HG03558 (cell line): ENCODE measurements at regions not wholly inside any gene's neighbourhood (a gene's known extent, or its start where the extent isn't known, plus 50 kb on each side); places are given as distances from the start of the nearest gene placed in this dataset.
A peak's percentile ranks its signal among the peaks of the same experiment; 100 is the strongest.
"Not testable (repeated sequence)": the region's sequence is repeated elsewhere in the genome, so short reads cannot be mapped to it uniquely, and the experiment has no call there.

Experiments used
- ATAC-seq: cut with Tn5 transposase; IDR thresholded peaks from one replicate; pipeline ENCODE4 v1.9.1; 2021; ENCODE audit warnings: moderate number of reproducible peaks; ENCODE audit not compliant: unreplicated experiment; ENCODE audit errors: extremely low read depth

DNA sequence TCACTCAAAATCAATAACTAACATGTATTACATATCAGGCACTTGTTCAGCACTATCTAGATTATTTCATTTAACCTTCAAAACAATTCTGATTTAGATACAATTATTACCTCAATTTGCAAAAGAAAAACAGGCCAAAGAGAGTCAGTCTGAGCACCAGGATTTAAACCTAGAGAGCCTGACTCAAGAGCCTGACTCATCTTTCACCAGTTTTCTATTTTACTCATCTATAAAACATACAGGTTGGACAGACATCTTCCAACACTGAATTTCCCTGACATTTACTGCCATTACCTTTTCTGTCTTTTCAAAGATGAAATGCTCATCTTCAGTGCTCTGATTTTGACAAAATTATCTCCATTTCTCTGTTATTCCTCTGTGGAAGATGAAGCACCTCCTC lies 116.5 kb downstream of the MRPL39 start:
- ATAC-seq, result no peak

DNA sequence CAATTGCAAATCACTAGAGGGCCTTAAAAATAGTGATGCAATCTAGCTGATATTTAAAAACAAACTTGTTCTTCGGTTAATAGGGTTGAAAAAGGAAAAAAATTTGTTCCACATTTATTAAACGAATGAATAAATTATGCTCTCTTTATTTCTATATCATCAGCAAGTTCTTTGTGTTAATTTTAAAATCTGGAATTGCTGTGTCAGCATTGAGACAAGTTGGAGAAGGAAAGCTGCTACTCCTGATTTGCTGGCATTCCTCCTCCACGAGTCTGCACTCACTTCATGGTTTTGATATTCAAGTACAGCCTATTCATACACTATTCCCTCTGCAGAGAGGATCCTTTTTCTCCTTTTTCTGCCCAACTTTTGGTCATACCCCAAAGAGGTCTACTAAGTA lies 117.6 kb downstream of the MRPL39 start:
- no peak for ATAC-seq

DNA sequence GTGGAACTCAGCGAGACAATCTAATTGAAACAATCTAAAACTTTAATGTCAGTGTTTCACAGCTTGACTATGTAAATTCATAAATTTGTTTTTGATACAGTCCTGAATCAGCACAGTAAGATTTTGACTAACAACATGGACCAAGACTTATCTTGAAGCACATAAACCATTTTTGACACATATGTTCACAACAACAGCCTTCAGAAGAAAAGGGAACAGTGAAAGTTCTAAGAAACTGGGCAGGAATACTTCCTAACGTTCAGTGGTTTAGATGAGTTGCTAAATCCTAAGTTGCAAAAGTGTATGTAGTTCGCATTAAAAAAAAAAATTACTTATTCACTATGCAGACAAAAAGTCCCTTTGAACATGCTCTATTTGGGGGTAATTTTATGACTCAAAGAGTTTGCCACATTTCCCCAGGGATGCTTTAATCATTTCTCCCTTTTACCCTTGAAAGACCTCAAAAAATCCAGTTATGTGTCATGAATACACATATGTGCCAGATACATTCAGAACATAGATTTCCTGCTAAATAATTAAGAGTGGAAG lies 120.2 kb downstream of the MRPL39 start:
- peak; percentile 57 for ATAC-seq

DNA sequence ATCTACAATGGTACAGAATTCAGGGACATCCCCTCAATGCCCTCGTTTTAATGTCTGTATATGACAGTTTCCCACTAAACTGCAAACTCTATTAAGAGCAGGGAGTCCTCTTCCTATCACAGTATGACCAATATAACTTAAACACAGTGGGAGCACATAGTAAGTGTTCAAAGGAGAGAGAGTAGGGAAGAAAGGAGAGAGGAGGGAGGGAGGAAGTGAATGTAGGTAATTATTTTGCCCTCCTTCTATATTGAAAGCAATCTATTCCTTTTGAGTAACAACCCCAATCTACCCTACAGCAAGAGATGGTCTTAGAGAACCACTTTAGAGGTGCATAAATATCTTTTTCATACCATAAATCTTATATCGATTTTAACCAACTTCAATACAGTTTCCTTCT lies 121.4 kb downstream of the MRPL39 start:
- ATAC-seq, result no peak

DNA sequence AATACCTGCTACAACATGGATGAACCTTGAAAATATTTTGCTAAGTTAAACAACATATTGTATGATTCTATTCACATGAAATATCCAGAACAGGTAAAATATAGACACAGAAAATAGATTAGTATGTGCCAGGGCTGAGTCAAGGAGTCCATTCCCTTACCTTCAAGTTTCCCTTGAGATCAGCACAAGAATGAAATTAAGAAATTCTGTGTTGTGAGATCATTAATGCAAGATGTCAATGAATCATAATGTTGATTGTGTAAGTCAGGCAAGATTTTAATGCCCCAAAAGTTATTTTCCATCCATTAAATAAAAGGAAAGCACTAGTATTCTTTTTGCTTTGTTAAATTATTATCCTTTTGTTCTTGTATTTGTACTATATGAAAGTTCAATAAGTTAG lies 139.4 kb downstream of the MRPL39 start:
- no peak for ATAC-seq

DNA sequence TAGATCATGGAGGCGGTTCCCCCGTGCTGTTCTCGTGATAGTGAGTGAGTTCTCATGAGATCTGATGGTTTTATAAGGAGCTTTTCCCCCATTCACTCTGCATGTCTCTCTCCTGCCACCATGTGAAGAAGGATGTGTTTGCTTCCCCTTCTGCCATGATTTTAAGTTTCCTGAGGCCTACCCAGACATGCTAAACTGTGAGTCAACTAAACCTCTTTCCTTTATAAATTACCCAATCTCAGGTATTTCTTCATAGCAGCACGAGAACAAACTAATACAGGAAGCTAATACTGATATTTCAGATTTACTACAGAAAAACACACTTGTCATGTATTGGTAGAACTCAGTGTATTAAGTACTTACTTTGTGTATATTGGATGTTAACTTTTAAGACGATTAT lies 140.2 kb downstream of the MRPL39 start:
- not testable (repeated sequence) for ATAC-seq

DNA sequence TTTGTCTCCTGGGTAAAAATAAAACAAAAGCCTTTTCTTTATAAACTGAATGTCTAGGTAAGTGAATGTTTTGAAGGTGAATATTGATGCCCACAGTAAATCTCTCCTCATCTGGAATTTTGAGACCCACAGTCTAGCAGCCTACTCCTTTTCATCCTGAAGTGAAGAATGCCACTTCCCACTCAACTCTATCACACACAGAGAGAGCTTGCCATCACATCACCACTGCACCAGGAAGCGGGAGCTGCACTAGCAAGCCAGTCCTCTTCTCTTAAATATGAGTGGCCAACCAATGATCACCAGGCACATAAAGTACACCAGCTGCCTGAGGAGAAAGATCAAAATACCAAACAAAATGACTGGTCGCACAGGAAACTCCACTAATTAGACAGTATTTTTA lies 140.8 kb downstream of the MRPL39 start:
- ATAC-seq, result no peak

DNA sequence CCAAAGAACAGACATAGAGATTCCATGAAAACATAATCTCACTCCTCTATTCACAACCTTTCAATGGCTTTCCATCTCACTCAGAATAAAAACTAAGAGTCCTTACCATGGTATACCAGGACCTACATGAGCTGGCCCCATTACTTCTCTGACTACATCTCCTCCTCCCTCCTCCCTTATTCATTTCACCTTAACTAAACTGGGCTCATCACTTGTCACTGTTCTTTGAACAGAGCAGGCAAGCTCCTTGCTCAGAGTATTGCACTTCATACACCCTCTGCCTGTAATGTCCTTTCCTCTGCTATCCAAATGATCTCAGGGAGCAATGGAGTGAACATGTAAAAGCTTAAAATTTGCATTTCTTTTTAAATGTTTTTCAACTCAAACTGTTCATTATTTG lies 142.0 kb downstream of the MRPL39 start:
- no peak for ATAC-seq

DNA sequence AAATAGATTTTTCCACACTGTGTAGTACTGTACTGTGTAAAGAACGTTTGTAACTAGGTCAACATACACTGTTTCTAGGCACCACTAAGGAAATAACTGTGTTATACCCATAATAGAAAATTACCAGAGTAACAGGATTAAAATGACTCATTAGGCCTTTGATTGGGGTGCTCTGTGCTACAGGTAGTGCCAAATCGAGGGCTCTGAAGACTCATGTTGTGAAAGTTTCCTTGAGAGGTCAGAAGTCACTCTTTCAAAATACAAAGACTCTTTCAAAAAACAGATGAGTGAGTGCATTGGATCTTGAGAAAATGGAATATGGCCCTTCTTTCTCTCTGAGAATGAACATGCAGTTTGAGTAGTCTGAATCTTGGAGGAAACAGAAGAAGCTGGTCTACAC lies 143.0 kb downstream of the MRPL39 start:
- ATAC-seq, result peak; percentile 33

DNA sequence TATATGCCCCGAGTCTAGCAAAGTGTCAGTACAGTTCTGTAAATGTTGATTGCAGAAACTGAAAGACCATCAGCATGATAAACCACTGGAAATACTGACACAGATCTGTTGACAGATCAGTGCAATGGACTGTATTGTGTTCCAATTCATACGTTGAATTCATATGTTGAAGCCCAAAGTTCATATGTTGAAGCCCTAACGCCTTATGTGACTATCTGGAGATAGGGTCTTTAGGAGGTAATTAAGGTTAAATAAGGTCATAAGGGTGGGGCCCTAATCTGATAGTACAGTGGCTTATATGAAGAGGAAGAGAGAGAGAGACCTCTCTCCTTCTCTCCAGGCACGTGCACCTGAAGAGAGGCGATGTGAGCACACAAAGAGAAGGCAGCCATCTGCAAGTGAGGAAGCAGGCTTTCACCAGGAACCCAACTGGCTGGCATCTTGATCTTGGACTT lies 144.7 kb downstream of the MRPL39 start:
- no peak for ATAC-seq

DNA sequence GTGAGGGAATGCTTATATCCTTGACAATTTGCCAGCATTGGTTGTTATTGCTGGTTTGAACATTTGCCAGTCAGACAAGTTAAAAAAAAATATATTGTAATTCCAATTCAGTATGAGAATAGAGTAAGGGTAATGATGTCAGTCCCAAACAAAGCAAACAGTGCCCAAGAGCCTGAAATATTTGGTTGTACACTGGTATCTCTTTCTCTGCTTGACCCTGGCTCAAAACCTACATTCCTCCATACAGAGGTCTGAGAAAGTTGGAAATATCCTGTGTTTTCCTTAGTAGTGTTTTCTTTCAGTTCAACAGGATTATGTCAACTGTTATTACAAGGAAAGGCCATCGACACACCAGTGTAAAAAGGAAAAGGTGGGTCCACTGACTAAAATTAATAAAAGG lies 145.6 kb downstream of the MRPL39 start:
- no peak for ATAC-seq

DNA sequence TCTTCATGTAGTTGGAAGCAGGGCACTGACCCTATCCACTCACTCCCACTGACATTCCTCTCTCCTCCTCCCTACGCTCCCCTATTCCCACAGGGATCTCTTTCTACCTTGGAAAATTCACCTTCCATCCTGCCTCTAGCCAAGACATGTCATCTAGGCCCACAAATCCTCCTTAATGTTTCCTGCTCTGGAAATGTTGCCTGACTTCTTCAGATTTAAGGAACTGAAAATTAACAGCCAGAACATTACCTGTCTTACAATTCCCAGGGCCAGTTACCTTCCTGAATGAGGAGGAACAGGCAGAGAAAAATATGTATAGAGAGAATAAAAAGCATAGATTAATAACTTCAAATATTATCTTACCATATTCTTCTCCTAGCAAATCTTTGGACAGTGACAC lies 147.3 kb downstream of the MRPL39 start:
- no peak for ATAC-seq

DNA sequence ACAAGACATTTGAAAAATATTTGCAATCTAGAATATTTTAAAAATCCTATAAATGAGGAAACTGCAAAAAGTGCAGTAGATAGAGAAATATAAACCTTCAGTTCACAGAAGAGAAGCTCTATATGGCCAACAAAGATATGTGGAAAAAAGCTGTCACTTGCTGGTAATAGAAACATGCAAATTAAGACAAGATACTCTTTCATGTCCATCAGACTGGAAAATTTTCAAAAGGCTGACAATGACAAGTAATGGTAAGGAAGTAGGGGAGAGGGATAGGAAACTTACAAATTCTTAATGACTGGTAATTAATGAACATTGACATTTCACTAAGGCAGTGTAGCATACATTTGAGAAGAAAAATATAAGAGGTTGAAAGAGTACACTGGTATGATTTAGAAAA lies 147.9 kb downstream of the MRPL39 start:
- no peak for ATAC-seq

DNA sequence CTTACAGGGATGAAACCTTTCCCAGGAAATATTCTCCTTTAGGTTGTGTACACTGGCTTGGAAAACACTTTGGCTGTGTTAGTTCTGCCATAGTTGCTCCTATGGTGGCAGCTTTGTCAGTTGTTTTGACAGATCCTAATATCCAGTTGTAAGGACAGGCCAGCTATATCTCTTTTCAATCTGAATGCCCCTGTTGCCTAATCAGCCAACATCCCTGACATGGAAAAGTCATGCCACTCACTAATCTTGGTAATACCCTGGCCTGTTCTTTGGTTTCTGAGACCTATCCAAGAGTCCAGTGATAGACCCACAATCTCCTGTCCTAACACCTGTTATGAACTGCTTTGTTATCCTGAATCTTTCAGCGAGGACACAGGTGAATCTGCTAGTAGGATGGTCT lies 148.8 kb downstream of the MRPL39 start:
- no peak for ATAC-seq

DNA sequence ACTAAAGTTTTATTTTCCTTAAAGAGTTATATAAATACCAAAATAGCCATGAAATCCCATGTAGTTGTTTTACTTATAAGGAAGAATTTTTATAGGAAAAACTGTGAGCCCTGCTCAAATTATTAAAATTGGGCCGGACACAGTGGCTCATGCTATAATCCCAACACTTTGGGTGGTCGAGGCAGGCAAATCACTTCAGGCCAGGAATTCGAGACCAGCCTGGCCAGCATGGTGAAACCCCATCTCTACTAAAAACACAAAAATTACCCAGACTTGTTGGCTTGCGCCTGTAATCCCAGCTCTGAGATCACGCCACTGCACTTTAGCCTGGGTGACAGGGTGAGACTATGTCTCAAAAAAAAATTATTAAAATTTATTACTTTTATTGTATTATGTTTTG lies 149.3 kb downstream of the MRPL39 start:
- no peak for ATAC-seq

DNA sequence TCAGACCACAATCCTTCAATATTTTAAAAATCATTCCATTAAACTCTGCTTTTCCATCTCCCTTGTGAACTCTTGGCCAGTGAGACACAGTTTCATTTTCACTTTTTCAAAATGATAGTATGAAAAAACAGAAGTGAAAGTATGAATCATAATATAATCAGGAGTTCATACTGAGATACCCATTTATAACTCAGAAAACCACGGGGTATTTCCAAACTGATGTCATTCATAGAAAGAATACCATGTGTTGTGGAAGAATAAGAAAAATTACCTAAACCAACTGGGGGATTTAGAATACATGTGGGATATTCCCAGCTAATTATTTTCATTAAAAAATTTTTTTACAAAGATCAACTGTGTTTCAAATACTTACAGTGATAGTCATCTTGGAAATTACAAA lies 149.9 kb downstream of the MRPL39 start:
- peak; percentile 29 for ATAC-seq

DNA sequence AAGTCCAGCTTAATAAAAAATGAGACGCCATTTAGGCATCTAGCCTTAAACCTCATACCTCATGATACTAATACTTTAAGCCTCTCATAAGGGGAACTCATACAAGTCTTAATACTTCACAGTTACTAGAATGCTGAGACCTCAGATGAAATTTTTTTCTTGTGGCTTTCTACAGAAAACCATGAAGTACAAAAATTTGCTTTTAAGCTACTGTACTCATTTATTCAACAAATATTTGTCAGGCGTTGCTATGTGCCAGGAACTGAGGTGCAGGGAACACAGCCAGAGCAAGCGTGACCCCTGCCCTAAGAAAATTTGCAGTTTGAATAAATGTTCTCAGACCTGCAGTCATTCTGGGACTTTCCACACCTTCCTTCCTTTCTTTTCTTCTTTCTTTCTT lies 150.6 kb downstream of the MRPL39 start:
- peak; percentile 33 for ATAC-seq

DNA sequence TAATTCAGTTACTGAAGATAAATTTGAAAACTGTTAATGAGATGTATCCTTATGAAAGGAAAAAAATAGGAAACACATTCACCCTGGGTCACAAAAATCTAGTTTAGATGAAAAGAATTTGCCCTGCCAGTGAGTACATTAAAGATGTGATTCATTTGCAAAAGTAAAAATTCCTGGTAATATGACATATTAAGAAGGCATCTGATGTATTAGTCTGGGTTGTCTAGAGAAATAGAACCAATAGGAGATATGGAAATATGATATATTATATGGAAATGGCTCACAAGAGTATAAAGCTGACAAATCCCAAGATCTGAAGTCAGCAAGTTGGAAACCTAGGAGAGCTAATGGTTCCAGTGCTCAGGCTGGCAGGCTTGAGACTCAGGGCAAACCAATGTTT lies 153.8 kb downstream of the MRPL39 start:
- no peak for ATAC-seq

DNA sequence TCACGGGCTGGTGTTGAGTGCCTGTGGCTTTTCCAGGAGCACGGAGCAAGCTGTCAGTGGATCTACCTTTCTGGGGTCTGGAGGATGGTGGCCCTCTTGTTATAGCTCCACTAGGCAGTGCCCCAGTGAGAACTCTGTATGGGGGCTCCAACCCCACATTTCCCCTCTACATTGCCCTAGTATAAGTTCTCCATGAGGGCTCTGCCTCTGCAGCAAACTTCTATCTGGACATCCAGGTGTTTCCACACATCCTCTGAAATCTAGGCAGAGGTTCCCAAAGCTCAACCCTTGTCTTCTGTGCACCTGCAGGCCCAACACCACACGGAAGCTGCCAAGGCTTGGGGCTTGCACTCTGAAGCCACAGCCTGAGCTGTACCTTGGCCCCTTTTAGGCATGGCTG lies 157.3 kb downstream of the MRPL39 start:
- no peak for ATAC-seq

DNA sequence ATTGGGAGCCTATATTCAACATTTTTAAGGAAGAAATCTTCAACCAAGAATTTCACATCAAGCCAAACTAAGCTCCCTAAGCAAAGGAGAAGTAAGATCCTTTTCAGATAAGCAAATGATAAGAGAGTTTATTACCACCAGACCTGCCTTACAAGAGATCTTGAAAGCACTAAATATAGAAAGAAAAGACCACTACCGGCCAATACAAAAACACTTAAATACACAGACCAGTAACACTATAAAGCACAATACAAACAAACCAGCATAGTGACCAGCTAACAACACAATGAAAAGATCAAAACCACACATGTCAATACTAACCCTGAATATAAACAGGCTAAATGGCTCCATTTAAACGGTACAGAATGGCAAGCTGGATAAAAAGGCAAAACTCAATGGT lies 165.4 kb downstream of the MRPL39 start:
- ATAC-seq, result no peak

DNA sequence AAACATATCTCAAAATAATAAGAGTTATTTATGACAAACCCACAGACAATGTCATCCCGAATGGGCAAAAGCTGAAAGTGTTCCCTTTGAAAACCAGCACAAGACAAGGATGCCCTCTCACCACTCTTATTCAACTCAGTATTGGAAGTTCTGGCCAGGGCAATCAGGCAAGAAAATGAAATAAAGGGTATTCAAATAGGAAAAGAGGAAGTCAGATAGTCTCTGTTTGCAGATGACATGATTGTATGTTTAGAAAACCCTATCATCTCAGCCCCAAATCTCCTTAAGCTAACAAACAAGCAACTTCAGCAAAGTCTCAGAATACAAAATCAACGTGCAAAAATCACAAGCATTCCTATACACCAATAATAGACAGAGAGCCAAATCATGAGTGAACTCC lies 169.8 kb downstream of the MRPL39 start:
- ATAC-seq, result not testable (repeated sequence)

DNA sequence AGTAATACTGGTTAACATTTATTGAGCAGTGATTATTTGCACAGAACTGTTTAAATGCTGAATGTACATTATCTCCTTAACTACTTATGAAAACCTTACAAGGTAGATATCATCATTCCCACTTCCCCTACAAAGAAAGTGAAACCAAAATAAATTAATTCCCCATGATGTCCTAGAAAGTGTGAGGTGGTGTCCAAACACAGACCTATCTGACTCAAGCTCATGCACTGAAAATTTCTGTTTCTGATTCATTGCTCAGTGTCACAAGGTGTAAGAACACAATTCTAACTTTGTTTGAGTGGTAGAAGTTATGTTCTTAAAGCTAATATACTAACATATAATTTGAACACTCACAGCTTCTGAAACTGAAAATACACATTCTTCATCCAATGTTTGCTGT lies 178.7 kb downstream of the MRPL39 start:
- peak; percentile 40 for ATAC-seq

DNA sequence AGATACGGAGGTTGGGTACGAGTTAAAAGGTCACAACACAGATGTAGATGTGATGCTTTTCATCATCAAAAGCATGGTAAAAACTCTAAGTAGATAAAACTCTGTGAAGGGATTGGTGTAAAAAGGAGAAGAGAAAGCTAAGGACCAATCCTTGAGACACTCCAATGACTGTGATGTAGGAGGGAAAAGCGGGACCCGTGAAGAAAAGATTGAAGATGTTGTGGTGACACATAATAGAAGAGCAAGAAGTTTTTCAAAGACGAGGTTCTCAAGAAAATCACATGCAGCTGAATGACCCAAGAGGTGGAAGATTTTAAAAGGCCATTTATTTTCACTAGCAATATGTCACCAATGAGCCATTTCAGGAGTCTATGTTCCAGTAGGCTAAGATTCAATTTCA lies 179.5 kb downstream of the MRPL39 start:
- ATAC-seq, result no peak
